ENCODE measurements at regions not wholly inside any gene's neighbourhood (a gene's known extent, or its start where the extent isn't known, plus 50 kb on each side); places are given as distances from the start of the nearest gene placed in this dataset.

DNA sequence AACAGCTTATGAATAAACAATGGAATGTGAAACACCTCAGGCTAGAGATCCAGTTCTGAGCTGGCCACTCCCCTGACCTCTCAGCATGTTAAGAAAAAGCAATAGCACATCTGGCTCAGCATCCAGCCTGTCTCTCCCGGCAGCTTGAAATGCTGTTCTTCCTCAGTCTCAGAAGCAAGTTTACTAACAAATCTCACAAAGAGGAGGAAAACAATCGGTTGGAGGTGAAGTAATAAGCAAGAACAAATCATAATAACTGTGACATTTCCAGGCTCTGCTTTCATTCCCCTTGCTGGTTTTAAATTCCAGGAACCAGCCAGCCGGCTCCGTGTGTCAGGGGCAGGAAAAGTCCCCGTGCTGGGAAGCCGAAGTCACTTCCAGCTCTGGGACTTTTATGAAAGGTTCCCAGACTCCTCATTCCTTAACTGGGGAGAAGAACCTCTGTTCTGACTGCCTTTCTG lies 133.9 kb upstream of the ARL4C start:
- WGBS, 4 donors: 27 to 32% (median 30%) methylated on average over 6 of the region's 6 CpGs

DNA sequence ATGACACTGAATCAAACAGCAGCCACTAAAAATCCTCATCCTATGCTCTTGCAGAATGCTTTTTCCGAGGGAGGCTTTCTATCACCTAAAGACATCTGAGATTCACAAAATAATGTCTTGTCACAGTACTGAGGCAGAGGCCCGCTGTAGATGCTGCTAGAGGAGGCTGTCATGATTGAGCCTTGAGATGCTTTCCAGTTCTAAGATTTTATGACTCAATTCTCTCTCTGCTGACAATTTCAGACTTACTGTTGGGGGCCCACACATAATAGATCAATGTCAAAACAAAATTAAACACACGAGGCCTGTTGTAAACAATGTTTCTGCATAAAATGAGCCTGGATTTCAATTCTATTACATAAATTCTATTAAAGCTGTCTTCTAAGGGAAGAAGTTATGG lies 132.7 kb upstream of the ARL4C start:
- WGBS, 4 donors: 85 to 97% (median 93%) methylated on average over 3 of the region's 3 CpGs
- no peak overlapping the region for H3K27ac ChIP-seq

More for the DNA sequence above, 133.9 kb upstream of the ARL4C start:
- Histone ChIP-seq H3K36me3 (no peaks in the 10 kb centered on the region), H3K9me3 (no peaks in the 10 kb centered on the region), H3K27ac (no peak overlapping the region), H3K4me3 (no peak overlapping the region), H3K27me3 (peaks cover 0 to 29% (median 0%) of the 10 kb centered on the region in 9 donors), H3K4me1 (peaks cover 0 to 4% (median 0%) of the 10 kb centered on the region in 12 donors)
- ATAC-seq (no peak), DNase-seq (no peak)
- intact Hi-C loops (cut with DNase I): no loop called here
- no peak for TF ChIP-seq POLR2A (IDR thresholded peaks at IDR 0.05)
- TF ChIP-seq CTCF (IDR thresholded peaks at IDR 0.05): no peak

DNA sequence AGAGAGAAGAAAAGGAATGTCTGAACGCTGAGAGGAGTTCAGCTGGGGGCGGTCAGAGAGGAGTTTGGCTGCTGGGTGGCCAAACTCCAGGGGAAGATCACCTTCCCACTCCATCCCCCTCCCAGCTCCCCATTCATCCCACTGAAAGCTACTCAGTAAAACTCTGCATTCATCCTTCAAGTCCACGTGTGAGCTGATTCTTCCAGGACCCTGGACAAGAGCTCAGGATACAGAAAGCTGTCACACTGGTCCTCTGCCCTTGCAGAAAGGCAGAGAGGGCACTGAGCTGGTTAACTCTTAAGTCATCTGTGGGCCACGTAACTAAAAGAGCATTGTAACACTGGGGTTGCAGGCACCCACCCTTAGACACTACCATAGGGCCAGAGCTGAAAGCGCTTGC lies 132.1 kb upstream of the ARL4C start:
- Histone ChIP-seq H3K4me1 (peaks cover 0 to 4% (median 0%) of the 10 kb centered on the region in 12 donors), H3K27me3 (peaks cover 0 to 29% (median 0%) of the 10 kb centered on the region in 9 donors), H3K36me3 (no peaks in the 10 kb centered on the region), H3K4me3 (no peak overlapping the region), H3K9me3 (no peaks in the 10 kb centered on the region), H3K27ac (no peak overlapping the region)
- no peak for ATAC-seq
- TF ChIP-seq CTCF (IDR thresholded peaks at IDR 0.05) (no peak), POLR2A (IDR thresholded peaks at IDR 0.05) (no peak)
- intact Hi-C loops (cut with DNase I): loop anchor here in 1 of 10 donors (10.0 kb wide), 1 partner anchor 476 kb away; no protein-coding TSS in a partner anchor
- WGBS, 4 donors: 62 to 82% (median 73%) methylated on average over 5 of the region's 5 CpGs
- DNase-seq: no peak

More for the DNA sequence above, 132.7 kb upstream of the ARL4C start:
- intact Hi-C loops (cut with DNase I): loop anchor here in 1 of 10 donors (10.0 kb wide), 1 partner anchor 475 kb away; no protein-coding TSS in a partner anchor
- no peak for DNase-seq
- no peak for ATAC-seq
- Histone ChIP-seq H3K27me3 (peaks cover 0 to 29% (median 0%) of the 10 kb centered on the region in 9 donors), H3K4me3 (no peak overlapping the region), H3K4me1 (peaks cover 0 to 4% (median 0%) of the 10 kb centered on the region in 12 donors), H3K36me3 (no peaks in the 10 kb centered on the region), H3K9me3 (no peaks in the 10 kb centered on the region)
- TF ChIP-seq POLR2A (IDR thresholded peaks at IDR 0.05) (no peak), CTCF (IDR thresholded peaks at IDR 0.05) (no peak)

GRCh38 chr2:234627308-234627707 lies 130.4 kb upstream of the ARL4C start:
- H3K36me3 ChIP-seq: no peaks in the 10 kb centered on the region
- H3K27me3 ChIP-seq: peaks cover 0 to 29% (median 0%) of the 10 kb centered on the region in 9 donors
- H3K4me1 ChIP-seq: peaks cover 0 to 4% (median 0%) of the 10 kb centered on the region in 12 donors
- H3K4me3 ChIP-seq: no peak overlapping the region
- H3K27ac ChIP-seq: no peak overlapping the region
- TF ChIP-seq POLR2A (IDR thresholded peaks at IDR 0.05): no peak
- no peak for TF ChIP-seq CTCF (IDR thresholded peaks at IDR 0.05)
- no peak for DNase-seq
- no peaks in the 10 kb centered on the region for H3K9me3 ChIP-seq
- intact Hi-C loops (cut with DNase I): loop anchor here in 1 of 10 donors (10.0 kb wide), 1 partner anchor 477 kb away; no protein-coding TSS in a partner anchor
- no peak for ATAC-seq
- 61 to 93% (median 78%) methylated on average over 2 of the region's 2 CpGs for WGBS, 4 donors

All from heart left ventricle (tissue), 16 donors.